Neural progenitor cell (in vitro differentiated cells): ENCODE measurements at regions not wholly inside any gene's neighbourhood (a gene's known extent, or its start where the extent isn't known, plus 50 kb on each side); places are given as distances from the start of the nearest gene placed in this dataset.

Source experiments
- DNase-seq: peaks from one replicate; pipeline ENCODE4 v3.0.0-alpha.2; 2016; ENCODE audit warnings: low spot score
- H2AFZ ChIP-seq: fragments of 200-600 bp; sonication (generic); replicated peaks from 2 replicates; pipeline ENCODE4 v1.6.1; 2016; ENCODE audit warnings: antibody characterized with exemption
- H3F3A ChIP-seq: fragments of 200-600 bp; sonication (generic); 2 replicates; pipeline ENCODE4 v1.6.1; 2016; ENCODE audit warnings: antibody characterized with exemption, low read depth
- H3K27ac ChIP-seq: fragments of 200-600 bp; sonication (generic); 2 replicates; pipeline ENCODE4 v1.5.1; 2016; ENCODE audit warnings: mild to moderate bottlenecking
- H3K27me3 ChIP-seq: fragments of 200-600 bp; sonication (generic); 2 replicates; pipeline ENCODE4 v1.6.1; 2016; ENCODE audit warnings: mild to moderate bottlenecking, moderate library complexity
- H3K36me3 ChIP-seq: fragments of 200-600 bp; sonication (generic); 2 replicates; pipeline ENCODE4 v1.5.1; 2016
- H3K4me1 ChIP-seq: fragments of 200-600 bp; sonication (generic); 2 replicates; pipeline ENCODE4 v1.6.1; 2016; ENCODE audit warnings: mixed run types
- H3K4me2 ChIP-seq: fragments of 200-600 bp; sonication (generic); 2 replicates; pipeline ENCODE4 v1.6.1; 2016
- H3K4me3 ChIP-seq: fragments of 200-600 bp; sonication (generic); 2 replicates; pipeline ENCODE4 v1.5.1; 2016
- H3K79me2 ChIP-seq: fragments of 200-600 bp; sonication (generic); 2 replicates; pipeline ENCODE4 v1.6.1; 2016; ENCODE audit warnings: low read depth
- H3K9ac ChIP-seq: fragments of 200-600 bp; sonication (generic); 2 replicates; pipeline ENCODE4 v1.6.1; 2016
- H3K9me3 ChIP-seq: fragments of 200-600 bp; sonication (generic); 2 replicates; pipeline ENCODE4 v1.5.1; 2016; ENCODE audit warnings: low read depth
- H4K20me1 ChIP-seq: fragments of 200-600 bp; sonication (generic); 2 replicates; pipeline ENCODE4 v1.6.1; 2016; ENCODE audit warnings: low read depth
- H3K27ac Mint-ChIP-seq: 3 replicates; pipeline ENCODE4 v1.8.0; 2021; ENCODE audit warnings: mixed read lengths
- H3K27me3 Mint-ChIP-seq: 2 replicates; pipeline ENCODE4 v1.8.0; 2022; ENCODE audit warnings: low read depth, mild to moderate bottlenecking, inconsistent platforms, moderate library complexity, mixed read lengths; ENCODE audit not compliant: insufficient read depth
- H3K36me3 Mint-ChIP-seq: 3 replicates; pipeline ENCODE4 v1.8.0; 2021; ENCODE audit warnings: mixed read lengths
- H3K4me1 Mint-ChIP-seq: 3 replicates; pipeline ENCODE4 v1.8.0; 2021; ENCODE audit warnings: mixed read lengths
- H3K4me3 Mint-ChIP-seq: 3 replicates; pipeline ENCODE4 v1.8.0; 2021; ENCODE audit warnings: mild to moderate bottlenecking, moderate library complexity, mixed read lengths
- H3K9me3 Mint-ChIP-seq: 3 replicates; pipeline ENCODE4 v1.8.0; 2020; ENCODE audit warnings: mixed read lengths
- EZH2 ChIP-seq: fragments of 200-600 bp; sonication (generic); IDR thresholded peaks from 2 replicates; pipeline ENCODE4 v1.6.1; 2017; ENCODE audit warnings: antibody characterized with exemption, mild to moderate bottlenecking, moderate library complexity
- EZH2phosphoT487 ChIP-seq: fragments of 200-600 bp; sonication (generic); IDR thresholded peaks from 2 replicates; pipeline ENCODE4 v1.6.1; 2017; ENCODE audit warnings: antibody characterized with exemption
- TF ChIP-seq, protein P1 (sequence below): fragments of 200-600 bp; sonication (generic); IDR thresholded peaks from 2 replicates; pipeline ENCODE4 v1.5.1; 2017; ENCODE audit warnings: antibody characterized with exemption, mild to moderate bottlenecking

DNA sequence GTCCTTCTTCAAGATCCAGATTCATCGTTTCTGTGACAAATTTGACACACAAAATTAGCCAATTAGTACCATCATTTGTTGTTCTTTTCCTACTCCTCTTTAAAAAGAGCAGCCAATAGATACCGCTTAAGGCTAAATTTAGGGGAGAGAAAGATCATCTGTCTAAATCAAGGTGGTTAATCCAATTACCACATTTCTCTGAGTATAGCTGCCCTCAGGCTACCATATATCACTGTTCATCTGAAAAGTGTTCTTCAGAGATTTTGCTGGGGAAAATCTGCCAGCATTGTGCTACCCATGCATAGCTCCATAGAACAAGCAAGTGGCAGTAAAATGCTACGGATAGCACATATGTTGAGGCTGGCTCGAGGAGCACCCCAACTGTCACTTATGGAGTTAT, 110.3 kb upstream of the ESRRG start:
- Mint-ChIP-seq H3K27me3 (peaks cover 2% of the 10 kb centered on the region), H3K27ac (no peak overlapping the region), H3K4me1 (peaks cover 9% of the 10 kb centered on the region), H3K9me3 (no peaks in the 10 kb centered on the region), H3K36me3 (no peaks in the 10 kb centered on the region), H3K4me3 (no peak overlapping the region)
- no peak overlapping the region for H3K9ac ChIP-seq
- no peak overlapping the region for H3K4me3 ChIP-seq
- no peaks in the 10 kb centered on the region for H3F3A ChIP-seq
- no peaks in the 10 kb centered on the region for H3K27me3 ChIP-seq
- no peak overlapping the region for H3K4me2 ChIP-seq
- no peak for DNase-seq
- H2AFZ ChIP-seq = no peak overlapping the region
- no peaks in the 10 kb centered on the region for H3K9me3 ChIP-seq
- H3K27ac ChIP-seq = no peak overlapping the region
- TF ChIP-seq EZH2phosphoT487 = no peak
- TF ChIP-seq, protein P1, sequence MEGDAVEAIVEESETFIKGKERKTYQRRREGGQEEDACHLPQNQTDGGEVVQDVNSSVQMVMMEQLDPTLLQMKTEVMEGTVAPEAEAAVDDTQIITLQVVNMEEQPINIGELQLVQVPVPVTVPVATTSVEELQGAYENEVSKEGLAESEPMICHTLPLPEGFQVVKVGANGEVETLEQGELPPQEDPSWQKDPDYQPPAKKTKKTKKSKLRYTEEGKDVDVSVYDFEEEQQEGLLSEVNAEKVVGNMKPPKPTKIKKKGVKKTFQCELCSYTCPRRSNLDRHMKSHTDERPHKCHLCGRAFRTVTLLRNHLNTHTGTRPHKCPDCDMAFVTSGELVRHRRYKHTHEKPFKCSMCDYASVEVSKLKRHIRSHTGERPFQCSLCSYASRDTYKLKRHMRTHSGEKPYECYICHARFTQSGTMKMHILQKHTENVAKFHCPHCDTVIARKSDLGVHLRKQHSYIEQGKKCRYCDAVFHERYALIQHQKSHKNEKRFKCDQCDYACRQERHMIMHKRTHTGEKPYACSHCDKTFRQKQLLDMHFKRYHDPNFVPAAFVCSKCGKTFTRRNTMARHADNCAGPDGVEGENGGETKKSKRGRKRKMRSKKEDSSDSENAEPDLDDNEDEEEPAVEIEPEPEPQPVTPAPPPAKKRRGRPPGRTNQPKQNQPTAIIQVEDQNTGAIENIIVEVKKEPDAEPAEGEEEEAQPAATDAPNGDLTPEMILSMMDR = no peak
- TF ChIP-seq EZH2 = no peak
- no peaks in the 10 kb centered on the region for H4K20me1 ChIP-seq
- no peaks in the 10 kb centered on the region for H3K79me2 ChIP-seq
- H3K36me3 ChIP-seq = no peaks in the 10 kb centered on the region
- peaks cover 24% of the 10 kb centered on the region for H3K4me1 ChIP-seq

DNA sequence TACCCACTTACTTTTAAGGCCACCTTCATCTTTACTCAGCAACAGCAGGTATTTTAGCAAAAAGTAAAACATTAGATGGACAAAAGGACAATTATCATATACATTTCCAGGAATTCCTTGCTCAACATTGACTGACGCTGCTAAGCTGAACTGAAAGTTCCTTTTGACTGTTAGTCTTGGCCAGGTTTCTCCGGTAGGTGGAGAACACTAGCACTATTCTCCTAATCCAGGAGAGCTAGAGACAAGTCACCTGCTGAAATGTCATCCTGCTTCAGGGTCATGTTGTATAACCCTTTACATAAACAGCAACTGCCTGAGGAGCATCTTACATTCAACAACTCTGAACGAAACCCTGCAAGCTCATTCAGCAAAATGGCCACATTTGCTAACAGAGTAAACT, 109.0 kb upstream of the ESRRG start:
- Histone ChIP-seq H3F3A (no peaks in the 10 kb centered on the region), H3K27me3 (no peaks in the 10 kb centered on the region), H3K79me2 (no peaks in the 10 kb centered on the region), H2AFZ (no peak overlapping the region), H4K20me1 (no peaks in the 10 kb centered on the region), H3K27ac (no peak overlapping the region), H3K9me3 (no peaks in the 10 kb centered on the region), H3K4me1 (peaks cover 24% of the 10 kb centered on the region), H3K36me3 (no peaks in the 10 kb centered on the region), H3K4me3 (no peak overlapping the region), H3K9ac (no peak overlapping the region), H3K4me2 (no peak overlapping the region)
- no peaks in the 10 kb centered on the region for H3K36me3 Mint-ChIP-seq
- no peak for DNase-seq
- peaks cover 4% of the 10 kb centered on the region for H3K4me1 Mint-ChIP-seq
- H3K4me3 Mint-ChIP-seq = no peak overlapping the region
- no peak for TF ChIP-seq EZH2
- TF ChIP-seq, protein P1 = no peak
- TF ChIP-seq EZH2phosphoT487 = no peak
- no peak overlapping the region for H3K27ac Mint-ChIP-seq
- H3K9me3 Mint-ChIP-seq = no peaks in the 10 kb centered on the region
- peaks cover 2% of the 10 kb centered on the region for H3K27me3 Mint-ChIP-seq

DNA sequence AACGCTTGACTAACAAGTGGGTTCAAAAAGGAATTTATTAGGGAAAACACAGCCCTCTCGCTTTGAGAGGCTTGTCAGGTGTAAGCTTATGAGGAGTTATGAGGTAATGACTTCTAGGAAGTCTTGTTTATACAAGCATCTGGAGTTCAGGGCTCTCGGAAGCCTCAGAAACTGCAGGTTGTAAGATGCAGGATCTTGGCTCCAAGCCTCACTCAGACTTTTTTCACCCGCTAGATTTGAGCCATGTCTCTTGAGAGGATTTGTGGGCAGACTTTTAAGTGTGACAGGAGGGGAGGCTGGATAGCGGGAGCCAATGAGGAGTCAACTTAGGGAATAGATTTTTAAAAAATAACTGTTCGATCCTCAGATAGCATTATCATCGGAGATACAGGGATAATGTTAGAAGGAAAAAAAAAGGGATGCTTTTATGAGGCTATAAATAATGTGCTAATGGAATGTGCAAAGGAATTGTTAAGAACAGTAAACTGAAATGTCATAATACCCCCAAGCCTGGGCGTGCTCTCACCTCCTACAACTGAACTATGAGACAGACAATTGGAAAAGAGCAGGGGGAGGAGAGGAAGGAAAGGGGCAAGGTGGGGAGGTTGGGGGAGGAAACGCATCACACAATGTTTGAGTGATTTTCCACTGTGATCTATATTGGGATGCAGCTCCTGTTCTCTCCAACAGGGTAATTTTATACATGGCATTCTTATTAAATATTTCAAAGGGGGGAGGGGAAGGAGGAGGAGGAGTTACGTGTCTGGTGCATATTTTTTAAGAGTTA, 107.4 kb upstream of the ESRRG start:
- H3K27me3 Mint-ChIP-seq = peaks cover 2% of the 10 kb centered on the region
- H3K36me3 ChIP-seq = no peaks in the 10 kb centered on the region
- H2AFZ ChIP-seq = peak overlapping the region; percentile 55
- H3K27ac ChIP-seq = no peak overlapping the region
- no peak overlapping the region for H3K4me3 ChIP-seq
- H3F3A ChIP-seq = no peaks in the 10 kb centered on the region
- H3K9me3 ChIP-seq = no peaks in the 10 kb centered on the region
- no peaks in the 10 kb centered on the region for H3K4me1 Mint-ChIP-seq
- H3K4me2 ChIP-seq = peak overlapping the region; percentile 32
- H3K4me1 ChIP-seq = peaks cover 14% of the 10 kb centered on the region
- no peaks in the 10 kb centered on the region for H3K79me2 ChIP-seq
- H3K9me3 Mint-ChIP-seq = no peaks in the 10 kb centered on the region
- no peak for DNase-seq
- H3K4me3 Mint-ChIP-seq = no peak overlapping the region
- H4K20me1 ChIP-seq = no peaks in the 10 kb centered on the region
- no peaks in the 10 kb centered on the region for H3K36me3 Mint-ChIP-seq
- H3K9ac ChIP-seq = no peak overlapping the region
- no peak for TF ChIP-seq EZH2phosphoT487
- TF ChIP-seq, protein P1 = no peak
- TF ChIP-seq EZH2 = no peak
- no peak overlapping the region for H3K27ac Mint-ChIP-seq
- H3K27me3 ChIP-seq = no peaks in the 10 kb centered on the region
